ENCODE measurements at regions not wholly inside any gene's neighbourhood (a gene's known extent, or its start where the extent isn't known, plus 50 kb on each side); places are given as distances from the start of the nearest gene placed in this dataset.
"Not testable (repeated sequence)": the region's sequence is repeated elsewhere in the genome, so short reads cannot be mapped to it uniquely, and the experiment has no call there.

GRCh38 chr4:116010923-116011322, 897.5 kb upstream of the NDST4 start:
- TF ChIP-seq CTCF (IDR thresholded peaks at IDR 0.05): no peak
- H3K4me3 ChIP-seq: no peak overlapping the region
- no peak overlapping the region for H3K27ac ChIP-seq
- no peak for DNase-seq (ENCODE audit: low spot score)

GRCh38 chr4:116005806-116006088, 892.3 kb upstream of the NDST4 start:
- DNase-seq (ENCODE audit: low spot score): no peak
- Histone ChIP-seq H3K4me3 (no peak overlapping the region), H3K27ac (no peak overlapping the region)
- TF ChIP-seq CTCF (IDR thresholded peaks at IDR 0.05): no peak

GRCh38 chr4:116005037-116005805, 891.8 kb upstream of the NDST4 start:
- DNase-seq (ENCODE audit: low spot score): no peak
- H3K4me3 ChIP-seq: no peak overlapping the region
- no peak overlapping the region for H3K27ac ChIP-seq
- TF ChIP-seq CTCF (IDR thresholded peaks at IDR 0.05): no peak

- no peak for DNase-seq (ENCODE audit: low spot score)
- TF ChIP-seq CTCF (IDR thresholded peaks at IDR 0.05): no peak
- Histone ChIP-seq H3K27ac (no peak overlapping the region), H3K4me3 (no peak overlapping the region)
These were observed 887.9 kb upstream of the NDST4 start for GRCh38 chr4:116001291-116001690.

GRCh38 chr4:115986573-115986972, 873.2 kb upstream of the NDST4 start:
- no peak for TF ChIP-seq CTCF (IDR thresholded peaks at IDR 0.05)
- Histone ChIP-seq H3K27ac (no peak overlapping the region), H3K4me3 (no peak overlapping the region)
- no peak for DNase-seq (ENCODE audit: low spot score)

- DNase-seq (ENCODE audit: low spot score); H3K4me3 ChIP-seq; H3K27ac ChIP-seq: not testable (repeated sequence)
These were observed 862.1 kb upstream of the NDST4 start for GRCh38 chr4:115975421-115976001.

- no peak for TF ChIP-seq CTCF (IDR thresholded peaks at IDR 0.05)
- Histone ChIP-seq H3K4me3 (no peak overlapping the region), H3K27ac (no peak overlapping the region)
- no peak for DNase-seq (ENCODE audit: low spot score)
These were observed 860.3 kb upstream of the NDST4 start for GRCh38 chr4:115973768-115974167.
